ENCODE measurements at regions not wholly inside any gene's neighbourhood (a gene's known extent, or its start where the extent isn't known, plus 50 kb on each side); places are given as distances from the start of the nearest gene placed in this dataset.

- TF ChIP-seq EZH2 (IDR thresholded peaks at IDR 0.05; ENCODE audit: borderline replicate concordance, low read depth, low read length, poor library complexity, severe bottlenecking) (no peak), CTCF (conservative IDR thresholded peaks at IDR 0.05; ENCODE audit: low read depth, low read length) (no peak)
- Histone ChIP-seq H3K4me1 (ENCODE audit: insufficient read depth, low read length, poor library complexity, severe bottlenecking) (no peaks in the 10 kb centered on the region), H3K9me3 (ENCODE audit: low read depth, low read length, poor library complexity, severe bottlenecking) (peaks cover 5% of the 10 kb centered on the region), H3K27ac (ENCODE audit: low read depth, low read length, poor library complexity, severe bottlenecking) (no peak overlapping the region), H3K4me3 (ENCODE audit: low read depth, low read length, poor library complexity, severe bottlenecking) (no peak overlapping the region), H3K27me3 (replicated peaks; ENCODE audit: insufficient read depth, low read depth, low read length, poor library complexity) (no peaks in the 10 kb centered on the region), H3K36me3 (ENCODE audit: insufficient read depth, low read length, poor library complexity, severe bottlenecking) (no peaks in the 10 kb centered on the region)
- DNase-seq (ENCODE audit: low spot score): no peak
- ChIA-PET CTCF (no interaction called here), POLR2A (ENCODE audit: low non-redundant PET) (no interaction called here)
- no TSS peak for BruUV-seq (replicated peaks)
- intact Hi-C loops (cut with micrococcal nuclease; ENCODE audit: unreplicated experiment): no loop called here
These were observed 383.0 kb downstream of the TMEM182 start for GRCh38 chr2:103144837-103145236.

- BruUV-seq (replicated peaks): no TSS peak
- no peak for TF ChIP-seq CTCF (conservative IDR thresholded peaks at IDR 0.05; ENCODE audit: low read depth, low read length)
- no peak for TF ChIP-seq EZH2 (IDR thresholded peaks at IDR 0.05; ENCODE audit: borderline replicate concordance, low read depth, low read length, poor library complexity, severe bottlenecking)
- ChIA-PET CTCF (no interaction called here), POLR2A (ENCODE audit: low non-redundant PET) (no interaction called here)
- no peak for DNase-seq (ENCODE audit: low spot score)
- Histone ChIP-seq H3K27me3 (replicated peaks; ENCODE audit: insufficient read depth, low read depth, low read length, poor library complexity) (no peaks in the 10 kb centered on the region), H3K9me3 (ENCODE audit: low read depth, low read length, poor library complexity, severe bottlenecking) (no peaks in the 10 kb centered on the region), H3K4me3 (ENCODE audit: low read depth, low read length, poor library complexity, severe bottlenecking) (no peak overlapping the region), H3K27ac (ENCODE audit: low read depth, low read length, poor library complexity, severe bottlenecking) (no peak overlapping the region), H3K4me1 (ENCODE audit: insufficient read depth, low read length, poor library complexity, severe bottlenecking) (no peaks in the 10 kb centered on the region), H3K36me3 (ENCODE audit: insufficient read depth, low read length, poor library complexity, severe bottlenecking) (no peaks in the 10 kb centered on the region)
- intact Hi-C loops (cut with micrococcal nuclease; ENCODE audit: unreplicated experiment): no loop called here
These were observed 383.9 kb downstream of the TMEM182 start for GRCh38 chr2:103145739-103146138.

GRCh38 chr2:103151046-103151445 is 389.2 kb downstream of the TMEM182 start:
- Histone ChIP-seq H3K36me3 (ENCODE audit: insufficient read depth, low read length, poor library complexity, severe bottlenecking) (no peaks in the 10 kb centered on the region), H3K27ac (ENCODE audit: low read depth, low read length, poor library complexity, severe bottlenecking) (no peak overlapping the region), H3K27me3 (replicated peaks; ENCODE audit: insufficient read depth, low read depth, low read length, poor library complexity) (no peaks in the 10 kb centered on the region), H3K9me3 (ENCODE audit: low read depth, low read length, poor library complexity, severe bottlenecking) (no peaks in the 10 kb centered on the region), H3K4me1 (ENCODE audit: insufficient read depth, low read length, poor library complexity, severe bottlenecking) (no peaks in the 10 kb centered on the region), H3K4me3 (ENCODE audit: low read depth, low read length, poor library complexity, severe bottlenecking) (no peak overlapping the region)
- no peak for TF ChIP-seq CTCF (conservative IDR thresholded peaks at IDR 0.05; ENCODE audit: low read depth, low read length)
- no peak for TF ChIP-seq EZH2 (IDR thresholded peaks at IDR 0.05; ENCODE audit: borderline replicate concordance, low read depth, low read length, poor library complexity, severe bottlenecking)
- POLR2A ChIA-PET (ENCODE audit: low non-redundant PET): no interaction called here
- intact Hi-C loops (cut with micrococcal nuclease; ENCODE audit: unreplicated experiment): no loop called here
- DNase-seq (ENCODE audit: low spot score): no peak
- no TSS peak for BruUV-seq (replicated peaks)
- CTCF ChIA-PET: no interaction called here
